ENCODE measurements at regions not wholly inside any gene's neighbourhood (a gene's known extent, or its start where the extent isn't known, plus 50 kb on each side); places are given as distances from the start of the nearest gene placed in this dataset.

- H3K9me3 ChIP-seq (ENCODE audit: control extremely low read depth in 1 of 3, control insufficient read depth in 2 of 3, insufficient read depth in 1 of 3, low read length in 2 of 3): no peaks in the 10 kb centered on the region
- H3K4me1 ChIP-seq (ENCODE audit: control insufficient read depth in 2 of 2, insufficient read depth in 2 of 2, low read length in 2 of 2): no peaks in the 10 kb centered on the region
- H3K4me3 Mint-ChIP-seq: no peak overlapping the region
- no peak for DNase-seq
- no peaks in the 10 kb centered on the region for H3K4me1 Mint-ChIP-seq
- H4K20me1 ChIP-seq (ENCODE audit: control insufficient read depth, insufficient read depth, low read length, poor library complexity, severe bottlenecking): no peaks in the 10 kb centered on the region
- no peaks in the 10 kb centered on the region for H3K36me3 ChIP-seq (replicated peaks in 1 of 2; ENCODE audit: control extremely low read depth in 1 of 2, control insufficient read depth in 1 of 2, extremely low read depth in 1 of 2, insufficient read depth in 2 of 2, low read length in 1 of 2)
- H3K27ac Mint-ChIP-seq: no peak overlapping the region
- H3K4me2 ChIP-seq (replicated peaks; ENCODE audit: low read depth, low read length, poor library complexity, severe bottlenecking): no peak overlapping the region
- TF ChIP-seq CTCF (IDR thresholded peaks at IDR 0.05) (no peak), EZH2 (IDR thresholded peaks at IDR 0.05; ENCODE audit: borderline replicate concordance, insufficient read depth, low read depth, low read length, poor library complexity, severe bottlenecking) (no peak)
- intact Hi-C loops (cut with micrococcal nuclease): no loop called here
- POLR2A ChIA-PET: no interaction called here
- 67% methylated on average over 1 of the region's 1 CpG for WGBS (ENCODE audit: insufficient coverage)
- no peak overlapping the region for H3K27ac ChIP-seq (ENCODE audit: low read length in 2 of 2)
- H3K4me3 ChIP-seq (ENCODE audit: control extremely low read depth in 1 of 5, extremely low read depth in 1 of 5, insufficient read depth in 1 of 5, low read depth in 2 of 5, low read length in 4 of 5): no peak overlapping the region
- H3K79me2 ChIP-seq (ENCODE audit: control insufficient read depth, insufficient read depth, low read length): no peaks in the 10 kb centered on the region
- H3K27me3 ChIP-seq (replicated peaks in 1 of 4; ENCODE audit: control extremely low read depth in 1 of 4, control insufficient read depth in 3 of 4, insufficient read depth in 4 of 4, low read length in 3 of 4): peaks cover 0 to 5% (median 3%) of the 10 kb centered on the region in 4 experiments
- CTCF ChIA-PET: interaction anchor here (1.2 kb wide), 1 partner anchor 13 kb away, joined by 3 read pairs; no protein-coding TSS in a partner anchor
- H2AFZ ChIP-seq (ENCODE audit: insufficient read depth, low read depth, low read length, poor library complexity, severe bottlenecking): no peak overlapping the region
- H3K27me3 Mint-ChIP-seq: peaks cover 16% of the 10 kb centered on the region
- no peak overlapping the region for H3K9ac ChIP-seq (ENCODE audit: low read length)
- no peaks in the 10 kb centered on the region for H3K9me3 Mint-ChIP-seq (ENCODE audit: insufficient read depth)
- ATAC-seq (ENCODE audit: low read depth): no peak
Observed at GRCh38 chr16:23013484-23013883, 135.8 kb downstream of the USP31 start.

- ATAC-seq (ENCODE audit: low read depth) (no peak), DNase-seq (no peak)
- no peak overlapping the region for H3K4me3 Mint-ChIP-seq
- TF ChIP-seq EZH2 (IDR thresholded peaks at IDR 0.05; ENCODE audit: borderline replicate concordance, insufficient read depth, low read depth, low read length, poor library complexity, severe bottlenecking) (no peak), CTCF (IDR thresholded peaks at IDR 0.05) (no peak)
- H3K9me3 ChIP-seq (ENCODE audit: control extremely low read depth in 1 of 3, control insufficient read depth in 2 of 3, insufficient read depth in 1 of 3, low read length in 2 of 3): no peaks in the 10 kb centered on the region
- no peak overlapping the region for H3K27ac ChIP-seq (ENCODE audit: low read length in 2 of 2)
- peaks cover 0 to 3% (median 0%) of the 10 kb centered on the region in 4 experiments for H3K27me3 ChIP-seq (replicated peaks in 1 of 4; ENCODE audit: control extremely low read depth in 1 of 4, control insufficient read depth in 3 of 4, insufficient read depth in 4 of 4, low read length in 3 of 4)
- no peaks in the 10 kb centered on the region for H3K36me3 ChIP-seq (replicated peaks in 1 of 2; ENCODE audit: control extremely low read depth in 1 of 2, control insufficient read depth in 1 of 2, extremely low read depth in 1 of 2, insufficient read depth in 2 of 2, low read length in 1 of 2)
- no peak overlapping the region for H3K27ac Mint-ChIP-seq
- H2AFZ ChIP-seq (ENCODE audit: insufficient read depth, low read depth, low read length, poor library complexity, severe bottlenecking): no peak overlapping the region
- H3K79me2 ChIP-seq (ENCODE audit: control insufficient read depth, insufficient read depth, low read length): no peaks in the 10 kb centered on the region
- ChIA-PET POLR2A (no interaction called here), CTCF (no interaction called here)
- no peak overlapping the region for H3K9ac ChIP-seq (ENCODE audit: low read length)
- intact Hi-C loops (cut with micrococcal nuclease): no loop called here
- H4K20me1 ChIP-seq (ENCODE audit: control insufficient read depth, insufficient read depth, low read length, poor library complexity, severe bottlenecking): no peaks in the 10 kb centered on the region
- H3K27me3 Mint-ChIP-seq: peaks cover 33% of the 10 kb centered on the region
- H3K4me3 ChIP-seq (ENCODE audit: control extremely low read depth in 1 of 5, extremely low read depth in 1 of 5, insufficient read depth in 1 of 5, low read depth in 2 of 5, low read length in 4 of 5): no peak overlapping the region
- H3K4me1 ChIP-seq (ENCODE audit: control insufficient read depth in 2 of 2, insufficient read depth in 2 of 2, low read length in 2 of 2): no peaks in the 10 kb centered on the region
- H3K4me2 ChIP-seq (replicated peaks; ENCODE audit: low read depth, low read length, poor library complexity, severe bottlenecking): no peak overlapping the region
- no CpG with 5 or more reads among the region's 3 CpGs for WGBS (ENCODE audit: insufficient coverage)
- H3K9me3 Mint-ChIP-seq (ENCODE audit: insufficient read depth): peaks cover 3% of the 10 kb centered on the region
- H3K4me1 Mint-ChIP-seq: no peaks in the 10 kb centered on the region
Observed at GRCh38 chr16:23009075-23009474, 140.2 kb downstream of the USP31 start.
